DND-41 (cell line): ENCODE measurements at regions not wholly inside any gene's neighbourhood (a gene's known extent, or its start where the extent isn't known, plus 50 kb on each side); places are given as distances from the start of the nearest gene placed in this dataset.

Experiments
- ATAC-seq: fragments of 200-7000 bp; cut with Tn5 transposase; 3 replicates; pipeline ENCODE4 v1.9.1; 2021; ENCODE audit warnings: low read depth; ENCODE audit not compliant: insufficient read depth
- DNase-seq: peaks from one replicate; pipeline ENCODE4 v3.0.0-alpha.2; 2020
- H2AFZ ChIP-seq: 2 replicates; pipeline ENCODE4 v1.6.0; 2012; ENCODE audit warnings: low read depth, low read length
- H3K27ac ChIP-seq: 2 replicates; pipeline ENCODE4 v1.5.1; 2012; ENCODE audit warnings: low read length, inconsistent platforms
- H3K27me3 ChIP-seq: fragments of 200-600 bp; sonication (generic); 2 replicates; pipeline ENCODE4 v1.6.0; 2012; ENCODE audit warnings: low read length, mild to moderate bottlenecking, inconsistent platforms; ENCODE audit not compliant: insufficient read depth, poor library complexity
- H3K36me3 ChIP-seq: 2 replicates; pipeline ENCODE4 v1.5.1; 2012; ENCODE audit warnings: low read length, inconsistent platforms; ENCODE audit not compliant: insufficient read depth
- H3K4me1 ChIP-seq: 2 replicates; pipeline ENCODE4 v1.5.1; 2012; ENCODE audit warnings: mild to moderate bottlenecking, low read length; ENCODE audit not compliant: insufficient read depth
- H3K4me2 ChIP-seq: 2 replicates; pipeline ENCODE4 v1.6.0; 2012; ENCODE audit warnings: mild to moderate bottlenecking, moderate library complexity, low read length, inconsistent platforms; ENCODE audit not compliant: insufficient read depth
- H3K4me3 ChIP-seq, 2 experiments: fragments of 200-600 bp in 1 of 2; shearing (Covaris generic) in 1 of 2; 2 replicates each; pipeline ENCODE4 v1.5.1; 2012 to 2016; ENCODE audit warnings: inconsistent platforms in 2 of 2, low read length in 2 of 2, mild to moderate bottlenecking in 2 of 2, low read depth in 1 of 2, moderate library complexity in 1 of 2
- H3K79me2 ChIP-seq: 2 replicates; pipeline ENCODE4 v1.6.0; 2012; ENCODE audit warnings: low read length, inconsistent platforms; ENCODE audit not compliant: insufficient read depth
- H3K9ac ChIP-seq: 2 replicates; pipeline ENCODE4 v1.6.0; 2012; ENCODE audit warnings: low read depth, mild to moderate bottlenecking, inconsistent platforms, low read length, moderate library complexity
- H3K9me3 ChIP-seq: 2 replicates; pipeline ENCODE4 v1.5.1; 2012; ENCODE audit warnings: low read length, moderate library complexity, mild to moderate bottlenecking, inconsistent platforms; ENCODE audit not compliant: insufficient read depth, severe bottlenecking
- H4K20me1 ChIP-seq: 2 replicates; pipeline ENCODE4 v1.6.0; 2012; ENCODE audit warnings: low read length; ENCODE audit not compliant: insufficient read depth
- EZH2 ChIP-seq: IDR thresholded peaks from 3 replicates; pipeline ENCODE4 v1.6.1; 2012; ENCODE audit warnings: borderline replicate concordance, low read depth, mild to moderate bottlenecking, moderate library complexity, low read length, inconsistent platforms; ENCODE audit not compliant: severe bottlenecking
- TF ChIP-seq, protein P1 (sequence below): IDR thresholded peaks from 2 replicates; pipeline ENCODE4 v1.5.1; 2012; ENCODE audit warnings: borderline replicate concordance, low read length, moderate library complexity, mild to moderate bottlenecking; ENCODE audit not compliant: poor library complexity, severe bottlenecking; ENCODE audit errors: extremely low read depth

DNA sequence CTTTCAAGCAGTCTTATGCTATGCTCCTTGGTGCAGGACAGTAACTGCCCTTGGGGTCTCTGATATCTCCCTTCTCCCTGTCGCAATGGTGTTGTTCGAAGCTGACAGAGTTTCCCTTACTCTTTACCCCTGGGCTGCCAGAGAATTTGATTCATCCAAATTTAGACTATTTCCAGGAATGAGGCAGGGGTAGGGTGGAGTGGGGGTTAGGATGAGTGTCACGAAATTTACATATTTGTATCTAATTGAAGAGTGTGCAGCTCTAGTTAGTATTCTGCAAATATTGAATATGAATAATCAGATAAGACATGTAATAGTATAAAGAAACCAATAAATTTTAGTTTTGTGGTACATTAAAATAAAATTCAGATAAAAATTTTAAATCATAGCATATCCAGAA, 140.0 kb upstream of the LMO4 start:
- DNase-seq (no peak), ATAC-seq (no peak)
- H3K79me2 ChIP-seq: no peaks in the 10 kb centered on the region
- TF ChIP-seq EZH2: no peak
- TF ChIP-seq, protein P1, sequence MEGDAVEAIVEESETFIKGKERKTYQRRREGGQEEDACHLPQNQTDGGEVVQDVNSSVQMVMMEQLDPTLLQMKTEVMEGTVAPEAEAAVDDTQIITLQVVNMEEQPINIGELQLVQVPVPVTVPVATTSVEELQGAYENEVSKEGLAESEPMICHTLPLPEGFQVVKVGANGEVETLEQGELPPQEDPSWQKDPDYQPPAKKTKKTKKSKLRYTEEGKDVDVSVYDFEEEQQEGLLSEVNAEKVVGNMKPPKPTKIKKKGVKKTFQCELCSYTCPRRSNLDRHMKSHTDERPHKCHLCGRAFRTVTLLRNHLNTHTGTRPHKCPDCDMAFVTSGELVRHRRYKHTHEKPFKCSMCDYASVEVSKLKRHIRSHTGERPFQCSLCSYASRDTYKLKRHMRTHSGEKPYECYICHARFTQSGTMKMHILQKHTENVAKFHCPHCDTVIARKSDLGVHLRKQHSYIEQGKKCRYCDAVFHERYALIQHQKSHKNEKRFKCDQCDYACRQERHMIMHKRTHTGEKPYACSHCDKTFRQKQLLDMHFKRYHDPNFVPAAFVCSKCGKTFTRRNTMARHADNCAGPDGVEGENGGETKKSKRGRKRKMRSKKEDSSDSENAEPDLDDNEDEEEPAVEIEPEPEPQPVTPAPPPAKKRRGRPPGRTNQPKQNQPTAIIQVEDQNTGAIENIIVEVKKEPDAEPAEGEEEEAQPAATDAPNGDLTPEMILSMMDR: no peak
- no peaks in the 10 kb centered on the region for H3K9me3 ChIP-seq
- no peak overlapping the region for H3K27ac ChIP-seq
- no peaks in the 10 kb centered on the region for H3K36me3 ChIP-seq
- H3K27me3 ChIP-seq: peaks cover 13% of the 10 kb centered on the region
- no peaks in the 10 kb centered on the region for H3K4me1 ChIP-seq
- H2AFZ ChIP-seq: no peak overlapping the region
- H3K4me2 ChIP-seq: no peak overlapping the region
- H4K20me1 ChIP-seq: no peaks in the 10 kb centered on the region
- no peak overlapping the region for H3K9ac ChIP-seq
- H3K4me3 ChIP-seq: no peak overlapping the region

DNA sequence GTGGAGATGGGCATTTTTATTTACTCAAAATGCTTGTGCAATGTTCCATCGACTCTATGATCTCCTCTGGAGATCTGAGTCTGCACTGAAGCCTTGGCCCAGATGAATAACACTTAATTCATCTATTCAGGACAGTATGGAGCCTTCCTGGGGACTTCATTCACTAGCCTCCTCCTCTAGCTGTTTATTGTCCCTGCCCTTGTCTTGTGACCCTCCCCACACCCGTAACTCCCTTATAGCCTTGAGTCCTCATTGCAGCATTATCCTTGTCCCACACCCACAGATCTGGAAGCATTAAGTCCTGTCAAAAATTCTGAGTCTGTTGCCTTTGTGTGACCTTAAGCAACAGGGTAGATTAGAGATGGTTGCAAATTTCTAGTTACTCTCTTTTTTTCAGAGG, 138.3 kb upstream of the LMO4 start:
- Histone ChIP-seq H3K9me3 (peaks cover 3% of the 10 kb centered on the region), H3K4me3 (no peak overlapping the region), H3K36me3 (no peaks in the 10 kb centered on the region), H3K27me3 (peaks cover 13% of the 10 kb centered on the region), H3K4me2 (no peak overlapping the region), H3K79me2 (no peaks in the 10 kb centered on the region), H3K9ac (no peak overlapping the region), H3K4me1 (no peaks in the 10 kb centered on the region), H2AFZ (no peak overlapping the region), H3K27ac (no peak overlapping the region), H4K20me1 (no peaks in the 10 kb centered on the region)
- TF ChIP-seq, protein P1: no peak
- TF ChIP-seq EZH2: no peak
- no peak for ATAC-seq
- no peak for DNase-seq

DNA sequence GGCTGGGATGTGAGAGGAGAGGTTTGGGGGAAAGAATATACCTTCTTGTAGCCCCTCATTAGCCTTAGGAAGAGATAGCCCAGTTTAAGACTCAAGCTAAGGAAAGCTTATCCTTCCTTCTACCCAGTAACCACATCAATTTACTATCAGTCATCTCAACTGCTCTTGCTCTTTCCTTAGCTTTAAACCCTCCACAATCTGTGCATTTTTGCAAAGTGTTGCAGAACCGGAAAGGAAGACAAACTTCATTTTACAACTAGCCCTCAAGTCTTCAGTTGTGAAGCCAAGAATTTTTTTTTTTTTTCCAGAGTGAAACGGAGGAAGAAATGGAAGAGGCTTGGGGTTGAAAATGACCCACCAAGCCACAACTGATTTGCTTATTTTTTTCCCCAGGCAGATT, 137.0 kb upstream of the LMO4 start:
- H3K9ac ChIP-seq: no peak overlapping the region
- H3K27ac ChIP-seq: no peak overlapping the region
- ATAC-seq: no peak
- no peaks in the 10 kb centered on the region for H3K4me1 ChIP-seq
- DNase-seq: no peak
- H3K79me2 ChIP-seq: no peaks in the 10 kb centered on the region
- H3K27me3 ChIP-seq: peaks cover 13% of the 10 kb centered on the region
- H3K36me3 ChIP-seq: no peaks in the 10 kb centered on the region
- H4K20me1 ChIP-seq: no peaks in the 10 kb centered on the region
- H3K4me3 ChIP-seq: no peak overlapping the region
- H2AFZ ChIP-seq: no peak overlapping the region
- H3K9me3 ChIP-seq: peaks cover 3% of the 10 kb centered on the region
- H3K4me2 ChIP-seq: no peak overlapping the region
- no peak for TF ChIP-seq EZH2
- TF ChIP-seq, protein P1: no peak

DNA sequence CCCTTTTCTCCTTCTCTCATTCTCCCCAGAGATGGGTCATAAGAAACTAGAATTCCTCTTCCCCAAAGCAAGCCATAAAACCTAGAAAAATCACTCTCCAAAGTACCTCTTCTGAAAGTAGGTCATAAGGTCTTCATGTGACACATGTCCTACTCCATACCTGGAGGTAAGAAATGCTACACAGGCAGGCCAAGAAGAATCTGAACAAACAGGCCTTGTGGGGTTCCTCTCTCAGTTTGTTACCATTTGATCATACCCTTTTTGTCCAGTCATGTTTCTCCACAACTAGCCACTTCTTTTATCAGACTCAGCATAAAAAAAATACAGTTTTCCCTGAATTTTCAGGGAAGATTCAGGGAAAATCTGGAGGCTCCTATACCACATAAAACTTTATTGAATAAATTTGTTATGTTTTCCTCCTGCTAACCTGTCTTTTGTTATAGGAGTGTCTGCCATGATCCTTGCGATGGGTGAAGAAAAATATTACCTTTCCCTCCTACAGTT, 134.4 kb upstream of the LMO4 start:
- Histone ChIP-seq H3K36me3 (no peaks in the 10 kb centered on the region), H3K4me1 (no peaks in the 10 kb centered on the region), H3K79me2 (no peaks in the 10 kb centered on the region), H3K9ac (no peak overlapping the region), H3K27me3 (peaks cover 8% of the 10 kb centered on the region), H3K9me3 (peaks cover 3% of the 10 kb centered on the region), H3K4me3 (no peak overlapping the region), H3K27ac (no peak overlapping the region), H4K20me1 (no peaks in the 10 kb centered on the region), H2AFZ (no peak overlapping the region), H3K4me2 (no peak overlapping the region)
- TF ChIP-seq, protein P1: no peak
- TF ChIP-seq EZH2: no peak
- no peak for DNase-seq
- no peak for ATAC-seq
